NCI-H226 (cell line): ENCODE measurements at regions not wholly inside any gene's neighbourhood (a gene's known extent, or its start where the extent isn't known, plus 50 kb on each side); places are given as distances from the start of the nearest gene placed in this dataset.
"Not testable (repeated sequence)": the region's sequence is repeated elsewhere in the genome, so short reads cannot be mapped to it uniquely, and the experiment has no call there.

Experiments used
- DNase-seq: peaks from one replicate; pipeline ENCODE4 v3.0.0-alpha.2; 2015

GRCh38 chr3:118146658-118147375 is 887.8 kb downstream of the IGSF11 start:
- no peak for DNase-seq

- no peak for DNase-seq
Measured at GRCh38 chr3:118151164-118151563, 883.5 kb downstream of the IGSF11 start.

GRCh38 chr3:118162627-118163588 is 871.7 kb downstream of the IGSF11 start:
- DNase-seq: not testable (repeated sequence)

- DNase-seq: no peak
Measured at GRCh38 chr3:118165413-118165812, 869.2 kb downstream of the IGSF11 start.

GRCh38 chr3:118167571-118167970 is 867.1 kb downstream of the IGSF11 start:
- DNase-seq: no peak

GRCh38 chr3:118168175-118168574 is 866.5 kb downstream of the IGSF11 start:
- no peak for DNase-seq

GRCh38 chr3:118171236-118171852 is 863.3 kb downstream of the IGSF11 start:
- DNase-seq: no peak

- DNase-seq: no peak
Measured at GRCh38 chr3:118180853-118181252, 853.8 kb downstream of the IGSF11 start.

- no peak for DNase-seq
Measured at GRCh38 chr3:118181274-118181673, 853.4 kb downstream of the IGSF11 start.

GRCh38 chr3:118186051-118186450 is 848.6 kb downstream of the IGSF11 start:
- DNase-seq: no peak

GRCh38 chr3:118187221-118187620 is 847.4 kb downstream of the IGSF11 start:
- no peak for DNase-seq

GRCh38 chr3:118196183-118196582 is 838.5 kb downstream of the IGSF11 start:
- no peak for DNase-seq

- DNase-seq: no peak
Measured at GRCh38 chr3:118199044-118199443, 835.6 kb downstream of the IGSF11 start.

GRCh38 chr3:118204052-118204656 is 830.5 kb downstream of the IGSF11 start:
- DNase-seq: no peak

- DNase-seq: no peak
Measured at GRCh38 chr3:118207271-118207670, 827.4 kb downstream of the IGSF11 start.

GRCh38 chr3:118208642-118209041 is 826.0 kb downstream of the IGSF11 start:
- no peak for DNase-seq

GRCh38 chr3:118213892-118214291 is 820.8 kb downstream of the IGSF11 start:
- no peak for DNase-seq

GRCh38 chr3:118226206-118226605 is 808.4 kb downstream of the IGSF11 start:
- no peak for DNase-seq

GRCh38 chr3:118227191-118227590 is 807.5 kb downstream of the IGSF11 start:
- DNase-seq: no peak

GRCh38 chr3:118228151-118228550 is 806.5 kb downstream of the IGSF11 start:
- DNase-seq: no peak

- DNase-seq: no peak
Measured at GRCh38 chr3:118229196-118229595, 805.5 kb downstream of the IGSF11 start.

GRCh38 chr3:118231578-118231977 is 803.1 kb downstream of the IGSF11 start:
- DNase-seq: no peak

- no peak for DNase-seq
Measured at GRCh38 chr3:118239253-118239652, 795.4 kb downstream of the IGSF11 start.
